HepG2 (cell line): ENCODE measurements at regions not wholly inside any gene's neighbourhood (a gene's known extent, or its start where the extent isn't known, plus 50 kb on each side); places are given as distances from the start of the nearest gene placed in this dataset.

ENCODE experiments used
- ATAC-seq: fragments of 200-7000 bp; cut with Tn5 transposase; 3 replicates; pipeline ENCODE4 v1.9.1; 2020; ENCODE audit warnings: mild to moderate bottlenecking, moderate library complexity
- BruUV-seq: library from RNA; stranded (reverse); fragments of 400-500 nt; replicated peaks from 2 replicates; lab custom pipeline; 2021; lab: Mats Ljungman, UMichigan
- CTCF ChIA-PET: fragments of 300-600 bp; formaldehyde crosslinking; extraction: SDS; loops from one replicate; lab custom pipeline; 2021; ENCODE audit warnings: low total read pairs, inconsistent platforms, low intra/inter-chr PET ratio; lab: Yijun Ruan, JAX
- POLR2A ChIA-PET: fragments of 350-600 bp; sonication (Branson Sonifier 250); formaldehyde crosslinking; loops from one replicate; lab custom pipeline; 2020; ENCODE audit warnings: antibody characterized with exemption, inconsistent platforms; lab: Yijun Ruan, JAX
- DNase-seq: peaks from one replicate; pipeline ENCODE4 v3.0.0-alpha.2; 2015; ENCODE audit warnings: low spot score
- FAIRE-seq: peaks from 3 replicates; lab custom pipeline; 2011; peaks lifted over from hg19 to GRCh38; lab: Jason Lieb, UNC
- H2AFZ ChIP-seq: one replicate; pipeline ENCODE4 v1.6.1; 2011; ENCODE audit warnings: low read length, inconsistent platforms
- H3K27ac ChIP-seq: fragments of 300-600 bp; 3 replicates; pipeline ENCODE4 v1.8.0; 2011; ENCODE audit warnings: mixed run types, mild to moderate bottlenecking, mixed read lengths, low read length, inconsistent platforms; ENCODE audit not compliant: insufficient read depth; ENCODE audit errors: extremely low read length
- H3K27me3 ChIP-seq, 2 experiments: fragments of 200-600 bp in 1 of 2; 2 replicates in 1 of 2; 3 replicates in 1 of 2; pipeline versions ENCODE4 v1.6.0 to v1.8.0; 2011; ENCODE audit warnings: low read length in 2 of 2, mild to moderate bottlenecking in 2 of 2, moderate library complexity in 2 of 2, inconsistent platforms in 1 of 2; ENCODE audit not compliant: insufficient read depth in 2 of 2, control insufficient read depth in 1 of 2
- H3K36me3 ChIP-seq, 2 experiments: fragments of 200-600 bp in 1 of 2; replicated peaks in 1 of 2; 2 replicates in 1 of 2; 3 replicates in 1 of 2; pipeline versions ENCODE4 v1.5.1 to v1.8.0; 2011; ENCODE audit warnings: low read length in 2 of 2, inconsistent platforms in 1 of 2; ENCODE audit not compliant: insufficient read depth in 2 of 2, control insufficient read depth in 1 of 2
- H3K4me1 ChIP-seq: 2 replicates; pipeline ENCODE4 v1.5.1; 2012; ENCODE audit warnings: low read length, inconsistent platforms; ENCODE audit not compliant: insufficient read depth
- H3K4me2 ChIP-seq: 2 replicates; pipeline ENCODE4 v1.6.0; 2011; ENCODE audit warnings: low read depth, low read length, inconsistent platforms
- H3K4me3 ChIP-seq, 3 experiments: fragments of 200-600 bp in 1 of 3; sonication (generic), shearing (Covaris generic) in 1 of 3; replicated peaks in 1 of 3; 2 replicates each; pipeline ENCODE4 v1.5.1; 2011 to 2016; ENCODE audit warnings: low read length in 3 of 3, inconsistent platforms in 2 of 3, low read depth in 2 of 3, mild to moderate bottlenecking in 2 of 3, control low read depth in 1 of 3, mixed read lengths in 1 of 3; ENCODE audit not compliant: insufficient read depth in 1 of 3
- H3K79me2 ChIP-seq: one replicate; pipeline ENCODE4 v1.6.1; 2011; ENCODE audit warnings: low read length, inconsistent platforms; ENCODE audit not compliant: insufficient read depth
- H3K9ac ChIP-seq: 2 replicates; pipeline ENCODE4 v1.6.0; 2011; ENCODE audit warnings: mild to moderate bottlenecking, low read depth, low read length, inconsistent platforms; ENCODE audit not compliant: insufficient read depth
- H3K9me3 ChIP-seq: 2 replicates; pipeline ENCODE4 v1.5.1; 2012; ENCODE audit warnings: mild to moderate bottlenecking, low read length
- H4K20me1 ChIP-seq: 2 replicates; pipeline ENCODE4 v1.6.0; 2011; ENCODE audit warnings: inconsistent platforms, mild to moderate bottlenecking, low read length, moderate library complexity; ENCODE audit not compliant: insufficient read depth
- ARNT2 ChIP-seq: sonication (generic); formaldehyde crosslinking; IDR thresholded peaks from 2 replicates; pipeline ENCODE4 v1.8.0; 2022; ENCODE audit warnings: mild to moderate bottlenecking, low read depth, missing genetic modification reagents, moderate library complexity
- HNRNPH1 ChIP-seq: fragments of 200-400 bp; formaldehyde crosslinking; optimal IDR thresholded peaks from 2 replicates; pipeline ENCODE3; 2017; ENCODE audit warnings: mild to moderate bottlenecking, low read depth, low read length
- KDM2A ChIP-seq: sonication (generic); formaldehyde crosslinking; IDR thresholded peaks from 2 replicates; pipeline ENCODE4 v1.4.0; 2020; ENCODE audit warnings: low read depth, missing genetic modification reagents, borderline replicate concordance
- NFATC3 ChIP-seq: sonication (generic); formaldehyde crosslinking; IDR thresholded peaks from 2 replicates; pipeline ENCODE4 v1.5.1; 2020; ENCODE audit warnings: mild to moderate bottlenecking, missing genetic modification reagents
- PATZ1 ChIP-seq: sonication (generic); formaldehyde crosslinking; IDR thresholded peaks from 2 replicates; pipeline ENCODE4 v1.4.0; 2020; ENCODE audit warnings: missing genetic modification reagents
- PHF20 ChIP-seq: sonication (generic); formaldehyde crosslinking; IDR thresholded peaks from 2 replicates; pipeline ENCODE4 v1.5.0; 2020; ENCODE audit warnings: mild to moderate bottlenecking, missing genetic modification reagents
- PRDM4 ChIP-seq: sonication (generic); formaldehyde crosslinking; IDR thresholded peaks from 2 replicates; pipeline ENCODE4 v1.9.0; 2021; ENCODE audit warnings: missing genetic modification reagents, borderline replicate concordance
- RFXANK ChIP-seq: IDR thresholded peaks from 2 replicates; pipeline ENCODE4 v1.6.1; 2016
- SRSF9 ChIP-seq: fragments of 200-400 bp; formaldehyde crosslinking; IDR thresholded peaks from 2 replicates; pipeline ENCODE4 v1.6.1; 2018; ENCODE audit warnings: borderline replicate concordance, mild to moderate bottlenecking, low read depth, low read length; ENCODE audit not compliant: insufficient read depth, poor library complexity, severe bottlenecking
- XBP1 ChIP-seq: sonication (generic); formaldehyde crosslinking; IDR thresholded peaks from 2 replicates; pipeline ENCODE4 v1.5.0; 2020; ENCODE audit warnings: missing genetic modification reagents
- ZFP90 ChIP-seq: sonication (generic); formaldehyde crosslinking; IDR thresholded peaks from 2 replicates; pipeline ENCODE4 v1.8.0; 2022; ENCODE audit warnings: missing genetic modification reagents, mild to moderate bottlenecking, inconsistent platforms, borderline replicate concordance
- ZNF292 ChIP-seq: sonication (generic); formaldehyde crosslinking; IDR thresholded peaks from 2 replicates; pipeline ENCODE4 v1.8.1; 2022; ENCODE audit warnings: mild to moderate bottlenecking, low read depth, missing genetic modification reagents, borderline replicate concordance
- ZNF549 ChIP-seq: sonication (generic); formaldehyde crosslinking; IDR thresholded peaks from 2 replicates; pipeline ENCODE4 v1.5.0; 2020; ENCODE audit warnings: missing genetic modification reagents
- ZNF703 ChIP-seq: sonication (generic); formaldehyde crosslinking; IDR thresholded peaks from 2 replicates; pipeline ENCODE4 v1.5.1; 2020; ENCODE audit warnings: missing genetic modification reagents, mild to moderate bottlenecking, moderate library complexity, borderline replicate concordance
- WGBS: methylation state at CpG from one replicate; pipeline ENCODE4 v1.1.6; 2017; ENCODE audit warnings: low lambda C conversion rate; 5-methylcytosine and 5-hydroxymethylcytosine counted together
- in situ Hi-C: cut with HindIII; loops from 2 replicates; pipeline ENCODE4 v1.10.0; 2017; ENCODE audit warnings: low pct_unique_long_range_greater_than_20kb; ENCODE audit not compliant: extremely low pct_ligation_motif_present
- intact Hi-C: fragments of 100-400 bp; cut with micrococcal nuclease; formaldehyde crosslinking; loops from one replicate; pipeline ENCODE4 v1.10.0; 2022; ENCODE audit not compliant: unreplicated experiment

- Histone ChIP-seq H3K27me3 (peaks cover 2 to 9% of the 10 kb centered on the region in 2 experiments; a peak in 1 of 5 replicates), H3K4me2 (no peak overlapping the region), H2AFZ (no peak overlapping the region), H3K79me2 (no peaks in the 10 kb centered on the region), H3K9me3 (no peaks in the 10 kb centered on the region), H3K9ac (no peak overlapping the region), H3K27ac (no peak overlapping the region), H4K20me1 (no peaks in the 10 kb centered on the region), H3K4me1 (no peaks in the 10 kb centered on the region), H3K4me3 (no peak overlapping the region)
- CTCF ChIA-PET: no interaction called here
- FAIRE-seq: no peak
- intact Hi-C loops: no loop called here
- 45% methylated on average over 4 of the region's 4 CpGs for WGBS
- no peak for ATAC-seq
- BruUV-seq: no TSS peak
- in situ Hi-C loops: no loop called here
- TF ChIP-seq NFATC3 (CRISPR knock-in tag) (no peak), ARNT2 (CRISPR knock-in tag) (no peak), KDM2A (CRISPR knock-in tag) (no peak), PATZ1 (CRISPR knock-in tag) (no peak), HNRNPH1 (no peak), PHF20 (CRISPR knock-in tag) (no peak), RFXANK (CRISPR knock-in tag) (no peak), SRSF9 (no peak), ZFP90 (no peak), ZNF703 (no peak), ZNF292 (CRISPR knock-in tag) (no peak), XBP1 (CRISPR knock-in tag) (no peak), ZNF549 (CRISPR knock-in tag) (no peak), PRDM4 (CRISPR knock-in tag) (no peak)
- TF ChIP-seq, all 625 proteins: peak for 0
- POLR2A ChIA-PET: no interaction called here
- DNase-seq: no peak
- no peaks in the 10 kb centered on the region for H3K36me3 ChIP-seq
Measured at GRCh38 chr13:23955064-23955463, 57.8 kb upstream of the C1QTNF9B start.
